ENCODE measurements at regions not wholly inside any gene's neighbourhood (a gene's known extent, or its start where the extent isn't known, plus 50 kb on each side); places are given as distances from the start of the nearest gene placed in this dataset.

GRCh38 chr16:50909831-50910735 is 168.2 kb downstream of the CYLD start:
- ATAC-seq (no peak), DNase-seq (ENCODE audit: low spot score) (no peak)
- H3K27me3 Mint-ChIP-seq (ENCODE audit: low read depth) = no peaks in the 10 kb centered on the region
- 0 out of 2 replicates have a peak, but pooled peaks cover 3% of the 10 kb centered on the region for H3K9me3 Mint-ChIP-seq
- TF ChIP-seq NFE2L1 (CRISPR knock-in tag; IDR thresholded peaks at IDR 0.05) = no peak
- no peak for TF ChIP-seq NFATC4 (CRISPR knock-in tag; IDR thresholded peaks at IDR 0.05)
- no peak for TF ChIP-seq ARID4B (CRISPR knock-in tag; IDR thresholded peaks at IDR 0.05; ENCODE audit: borderline replicate concordance)
- TF ChIP-seq FOXK1 (CRISPR knock-in tag; IDR thresholded peaks at IDR 0.05) = no peak
- TF ChIP-seq CTCF (IDR thresholded peaks at IDR 0.05) = no peak
- TF ChIP-seq ESRRA (CRISPR knock-in tag; IDR thresholded peaks at IDR 0.05; ENCODE audit: borderline replicate concordance) = no peak
- TF ChIP-seq ZNF317 (CRISPR knock-in tag; IDR thresholded peaks at IDR 0.05; ENCODE audit: borderline replicate concordance, low read depth) = no peak
- ChIA-PET POLR2A (no interaction called here), CTCF (interaction anchor here (1.2 to 1.3 kb wide), 3 partner anchors 26 to 140 kb away, joined by 3 to 5 read pairs (median 5); no protein-coding TSS in a partner anchor)
- H3K36me3 Mint-ChIP-seq = no peaks in the 10 kb centered on the region
- H3K4me1 Mint-ChIP-seq = peaks cover 9% of the 10 kb centered on the region
- no peak overlapping the region for H3K4me3 Mint-ChIP-seq
- no peak overlapping the region for H3K27ac Mint-ChIP-seq

- peaks cover 9% of the 10 kb centered on the region for H3K4me1 Mint-ChIP-seq
- H3K36me3 Mint-ChIP-seq = no peaks in the 10 kb centered on the region
- DNase-seq (ENCODE audit: low spot score) = no peak
- CTCF ChIA-PET = no interaction called here
- POLR2A ChIA-PET = no interaction called here
- H3K9me3 Mint-ChIP-seq = 0 out of 2 replicates have a peak, but pooled peaks cover 3% of the 10 kb centered on the region
- H3K27ac Mint-ChIP-seq = no peak overlapping the region
- no peaks in the 10 kb centered on the region for H3K27me3 Mint-ChIP-seq (ENCODE audit: low read depth)
- ATAC-seq = no peak
- TF ChIP-seq ATF6 (CRISPR knock-in tag; IDR thresholded peaks at IDR 0.05) = no peak
- TF ChIP-seq STAT6 (CRISPR knock-in tag; conservative IDR thresholded peaks at IDR 0.05; ENCODE audit: low read depth) = no peak
- TF ChIP-seq CREB1 (CRISPR knock-in tag; IDR thresholded peaks at IDR 0.05) = no peak
- TF ChIP-seq SP1 (CRISPR knock-in tag; conservative IDR thresholded peaks at IDR 0.05) = no peak
- TF ChIP-seq IRF1 (CRISPR knock-in tag; IDR thresholded peaks at IDR 0.05) = no peak
- TF ChIP-seq FOXK1 (CRISPR knock-in tag; IDR thresholded peaks at IDR 0.05) = no peak
- no peak for TF ChIP-seq ZNF317 (CRISPR knock-in tag; IDR thresholded peaks at IDR 0.05; ENCODE audit: borderline replicate concordance, low read depth)
- no peak overlapping the region for H3K4me3 Mint-ChIP-seq
These were observed 166.6 kb downstream of the CYLD start for GRCh38 chr16:50908468-50908867.

All from WTC11 (cell line).